DMS114 treated with DMSO at 0.1 percent for 48 hours (cell line): ENCODE measurements at regions not wholly inside any gene's neighbourhood (a gene's known extent, or its start where the extent isn't known, plus 50 kb on each side); places are given as distances from the start of the nearest gene placed in this dataset.
"Not testable (repeated sequence)": the region's sequence is repeated elsewhere in the genome, so short reads cannot be mapped to it uniquely, and the experiment has no call there.

Source experiments
- DNase-seq: peaks from one replicate; lab custom pipeline; 2025; ENCODE audit not compliant: unreplicated experiment; lab: John Stamatoyannopoulos, UW

GRCh38 chr2:129924115-129924514 is 55.4 kb upstream of the RAB6C start:
- DNase-seq, result not testable (repeated sequence)

- DNase-seq, result no peak
Measured at GRCh38 chr2:129925381-129925780, 54.1 kb upstream of the RAB6C start.

DNA sequence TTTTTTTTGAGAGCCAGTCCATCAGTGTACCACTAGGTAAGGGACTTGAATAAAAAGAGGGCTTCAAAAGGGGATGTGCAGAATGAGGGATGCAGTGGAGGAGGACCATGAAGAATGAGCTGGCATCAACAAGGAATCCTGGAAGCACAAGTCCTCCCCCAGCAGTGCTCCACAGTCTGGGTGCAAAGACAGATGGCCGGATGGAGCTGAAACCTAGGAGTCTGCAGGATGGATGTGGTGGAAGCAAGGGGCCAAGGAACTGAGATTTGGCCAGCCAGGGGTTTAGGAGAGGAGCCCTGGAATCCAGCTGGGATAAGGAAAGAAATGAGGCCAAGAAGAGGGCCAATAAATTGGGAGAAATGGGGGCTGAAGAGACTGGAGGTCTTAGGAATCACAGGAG is 51.8 kb upstream of the RAB6C start:
- no peak for DNase-seq

GRCh38 chr2:129929321-129930290 is 49.9 kb upstream of the RAB6C start:
- DNase-seq, result no peak
